GM13976 (cell line): ENCODE measurements at regions not wholly inside any gene's neighbourhood (a gene's known extent, or its start where the extent isn't known, plus 50 kb on each side); places are given as distances from the start of the nearest gene placed in this dataset.

Source experiments
- DNase-seq: peaks from one replicate; pipeline ENCODE4 v3.0.0; 2012; ENCODE audit warnings: low spot score
- in situ Hi-C: fragments of 300-500 bp; cut with MboI; formaldehyde crosslinking; loops from one replicate; pipeline ENCODE4 v1.12.0; 2022; ENCODE audit warnings: low sequenced_read_pairs, mixed read lengths, inconsistent platforms; ENCODE audit not compliant: unreplicated experiment
- TF ChIP-seq, protein P1 (sequence below): IDR thresholded peaks from 2 replicates; pipeline ENCODE4 v1.5.1; 2012; ENCODE audit warnings: borderline replicate concordance, mild to moderate bottlenecking; ENCODE audit not compliant: insufficient read depth; ENCODE audit errors: extremely low read depth, missing control alignments, control extremely low read depth

- in situ Hi-C loops: no loop called here
- TF ChIP-seq, protein P1, sequence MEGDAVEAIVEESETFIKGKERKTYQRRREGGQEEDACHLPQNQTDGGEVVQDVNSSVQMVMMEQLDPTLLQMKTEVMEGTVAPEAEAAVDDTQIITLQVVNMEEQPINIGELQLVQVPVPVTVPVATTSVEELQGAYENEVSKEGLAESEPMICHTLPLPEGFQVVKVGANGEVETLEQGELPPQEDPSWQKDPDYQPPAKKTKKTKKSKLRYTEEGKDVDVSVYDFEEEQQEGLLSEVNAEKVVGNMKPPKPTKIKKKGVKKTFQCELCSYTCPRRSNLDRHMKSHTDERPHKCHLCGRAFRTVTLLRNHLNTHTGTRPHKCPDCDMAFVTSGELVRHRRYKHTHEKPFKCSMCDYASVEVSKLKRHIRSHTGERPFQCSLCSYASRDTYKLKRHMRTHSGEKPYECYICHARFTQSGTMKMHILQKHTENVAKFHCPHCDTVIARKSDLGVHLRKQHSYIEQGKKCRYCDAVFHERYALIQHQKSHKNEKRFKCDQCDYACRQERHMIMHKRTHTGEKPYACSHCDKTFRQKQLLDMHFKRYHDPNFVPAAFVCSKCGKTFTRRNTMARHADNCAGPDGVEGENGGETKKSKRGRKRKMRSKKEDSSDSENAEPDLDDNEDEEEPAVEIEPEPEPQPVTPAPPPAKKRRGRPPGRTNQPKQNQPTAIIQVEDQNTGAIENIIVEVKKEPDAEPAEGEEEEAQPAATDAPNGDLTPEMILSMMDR: no peak
- no peak for DNase-seq
Observed at GRCh38 chr10:47159361-47160260, 140.4 kb upstream of the GDF10 start.

- TF ChIP-seq, protein P1: no peak
- in situ Hi-C loops: no loop called here
- DNase-seq: no peak
Observed at GRCh38 chr10:47160261-47160908, 139.6 kb upstream of the GDF10 start.

GRCh38 chr10:47160967-47161366 lies 139.0 kb upstream of the GDF10 start:
- no peak for DNase-seq
- in situ Hi-C loops: no loop called here
- TF ChIP-seq, protein P1: no peak

GRCh38 chr10:47161465-47161864 lies 138.5 kb upstream of the GDF10 start:
- TF ChIP-seq, protein P1: no peak
- DNase-seq: no peak
- in situ Hi-C loops: no loop called here

DNA sequence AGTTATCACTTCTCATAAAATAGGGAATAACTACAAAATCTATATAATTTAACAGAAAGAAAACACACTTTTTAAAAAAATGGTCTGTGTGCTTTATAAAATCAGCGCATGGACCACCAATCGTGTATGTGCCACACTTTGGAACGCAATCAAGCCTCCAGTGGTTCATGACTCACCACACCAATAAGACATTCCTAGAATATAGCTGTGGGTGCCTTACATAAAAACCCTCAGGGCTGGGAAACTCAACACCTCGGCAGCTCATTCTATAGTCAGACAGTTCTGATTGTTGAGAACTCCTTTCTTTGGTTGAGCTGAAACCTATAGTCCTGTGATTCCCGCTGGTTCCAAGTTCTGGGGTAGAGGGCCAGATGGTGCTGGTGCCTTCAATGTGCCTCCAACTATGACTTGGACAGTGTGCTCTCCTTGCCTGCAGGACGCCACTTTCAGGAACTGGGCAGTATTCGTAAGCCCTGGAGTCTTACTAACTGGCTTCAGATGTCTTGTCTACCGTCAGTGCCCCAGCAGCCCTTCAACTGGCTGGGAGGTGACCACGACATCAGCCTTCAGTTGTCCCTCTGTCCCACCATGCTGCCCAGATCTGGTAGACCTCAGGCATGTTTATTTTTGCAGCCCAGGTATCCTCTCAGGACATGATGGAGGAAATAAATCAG lies 135.7 kb upstream of the GDF10 start:
- in situ Hi-C loops: no loop called here
- DNase-seq: no peak
- TF ChIP-seq, protein P1: no peak

- no peak for DNase-seq
- TF ChIP-seq, protein P1: no peak
- in situ Hi-C loops: no loop called here
Observed at GRCh38 chr10:47164800-47165128, 135.2 kb upstream of the GDF10 start.
